K562 (cell line): ENCODE measurements at regions not wholly inside any gene's neighbourhood (a gene's known extent, or its start where the extent isn't known, plus 50 kb on each side); places are given as distances from the start of the nearest gene placed in this dataset.

Experiments used
- ATAC-seq: fragments of 200-7000 bp; cut with Tn5 transposase; 3 replicates; pipeline ENCODE4 v1.9.1; 2020; ENCODE audit warnings: moderate library complexity
- BruUV-seq: library from RNA; stranded (reverse); fragments of 400-500 nt; replicated peaks from 2 replicates; lab custom pipeline; 2021; lab: Mats Ljungman, UMichigan
- CTCF ChIA-PET: fragments of 300-600 bp; formaldehyde crosslinking; extraction: SDS; loops from one replicate; lab custom pipeline; 2021; ENCODE audit warnings: low intra/inter-chr PET ratio; lab: Yijun Ruan, JAX
- POLR2A ChIA-PET: fragments of 300-600, 350-650 bp; sonication (Branson Sonifier 250); formaldehyde crosslinking; extraction: SDS; loops from one replicate; lab custom pipeline; 2021; ENCODE audit warnings: antibody characterized with exemption, inconsistent platforms; lab: Yijun Ruan, JAX
- DNase-seq, 4 experiments: peaks; one replicate each; pipeline versions ENCODE4 v3.0.0 to v3.0.0-alpha.2; 2011 to 2018; ENCODE audit warnings: low spot score in 3 of 4, mixed read lengths in 3 of 4; ENCODE audit errors: extremely low read depth in 1 of 4
- FAIRE-seq: peaks from 2 replicates; lab custom pipeline; 2011; peaks lifted over from hg19 to GRCh38; lab: Jason Lieb, UNC
- H2AFZ ChIP-seq: 2 replicates; pipeline ENCODE4 v1.6.0; 2011; ENCODE audit warnings: low read depth, low read length, control low read depth, inconsistent platforms
- H3K27ac ChIP-seq: fragments of 200-600 bp; 3 replicates; pipeline ENCODE4 v1.8.0; 2011; ENCODE audit warnings: low read depth, mild to moderate bottlenecking, control low read depth, inconsistent platforms, low read length, moderate library complexity, mixed read lengths; ENCODE audit errors: extremely low read depth
- H3K27me3 ChIP-seq, 2 experiments: fragments of 300-600 bp in 1 of 2; 2 replicates in 1 of 2; 3 replicates in 1 of 2; pipeline versions ENCODE4 v1.6.0 to v1.8.0; 2011; ENCODE audit warnings: inconsistent platforms in 2 of 2, low read length in 2 of 2, mild to moderate bottlenecking in 1 of 2, mixed read lengths in 1 of 2, moderate library complexity in 1 of 2; ENCODE audit not compliant: control insufficient read depth in 2 of 2, insufficient read depth in 2 of 2
- H3K36me3 ChIP-seq: fragments of 300-600 bp; 3 replicates; pipeline ENCODE4 v1.8.0; 2011; ENCODE audit warnings: mild to moderate bottlenecking, low read length, inconsistent platforms; ENCODE audit not compliant: control insufficient read depth, insufficient read depth
- H3K4me1 ChIP-seq, 2 experiments: fragments of 200-600 bp in 1 of 2; replicated peaks in 1 of 2; 2 replicates in 1 of 2; 3 replicates in 1 of 2; pipeline versions ENCODE4 v1.5.1 to v1.8.0; 2011; ENCODE audit warnings: inconsistent platforms in 2 of 2, low read length in 2 of 2, mild to moderate bottlenecking in 1 of 2, mixed read lengths in 1 of 2, moderate library complexity in 1 of 2; ENCODE audit not compliant: control insufficient read depth in 2 of 2, insufficient read depth in 2 of 2
- H3K4me2 ChIP-seq: 2 replicates; pipeline ENCODE4 v1.6.1; 2011; ENCODE audit warnings: low read length, control low read depth, inconsistent platforms, mixed read lengths; ENCODE audit not compliant: insufficient read depth
- H3K4me3 ChIP-seq: fragments of 200-600 bp; sonication (generic), shearing (Covaris generic); 2 replicates; pipeline ENCODE4 v1.5.1; 2016; ENCODE audit warnings: control low read depth, inconsistent platforms
- H3K79me2 ChIP-seq: fragments of 200-600 bp; 3 replicates; pipeline ENCODE4 v1.8.0; 2011; ENCODE audit warnings: low read length, inconsistent platforms; ENCODE audit not compliant: control insufficient read depth, insufficient read depth
- H3K9ac ChIP-seq, 2 experiments: 2 replicates each; pipeline versions ENCODE4 v1.6.0 to v1.6.1; 2011; ENCODE audit warnings: low read depth in 2 of 2, low read length in 2 of 2, control low read depth in 1 of 2, inconsistent platforms in 1 of 2, mild to moderate bottlenecking in 1 of 2, mixed read lengths in 1 of 2; ENCODE audit not compliant: insufficient read depth in 1 of 2
- H3K9me1 ChIP-seq: one replicate; pipeline ENCODE4 v1.6.0; 2011; ENCODE audit warnings: inconsistent platforms, mild to moderate bottlenecking, low read length, moderate library complexity; ENCODE audit not compliant: control insufficient read depth, insufficient read depth
- H3K9me3 ChIP-seq: replicated peaks from 2 replicates; pipeline ENCODE4 v1.5.1; 2011; ENCODE audit warnings: low read depth, low read length, inconsistent platforms; ENCODE audit not compliant: control insufficient read depth, insufficient read depth
- H4K20me1 ChIP-seq: replicated peaks from 2 replicates; pipeline ENCODE4 v1.6.1; 2011; ENCODE audit warnings: low read length, inconsistent platforms, mixed read lengths; ENCODE audit not compliant: control insufficient read depth, insufficient read depth
- CREM ChIP-seq: IDR thresholded peaks from 2 replicates; pipeline ENCODE4 v1.6.1; 2014; ENCODE audit warnings: antibody characterized with exemption, low read depth
- FOXP1 ChIP-seq: sonication (generic); formaldehyde crosslinking; IDR thresholded peaks from 2 replicates; pipeline ENCODE4 v1.8.0; 2022; ENCODE audit warnings: mild to moderate bottlenecking, missing genetic modification reagents
- FUS ChIP-seq: fragments of 200-400 bp; formaldehyde crosslinking; optimal IDR thresholded peaks from 2 replicates; pipeline ENCODE3; 2017; ENCODE audit warnings: low read depth, low read length
- KDM2B ChIP-seq: fragments of 250-450 bp; sonication (Bioruptor Pico); IDR thresholded peaks from 2 replicates; pipeline ENCODE4 v1.8.0; 2021; ENCODE audit warnings: mild to moderate bottlenecking, moderate library complexity
- NONO ChIP-seq, 2 experiments: fragments of 200-400 bp in 1 of 2; fragments of 450-650 bp in 1 of 2; formaldehyde crosslinking in 1 of 2; IDR thresholded peaks; 2 replicates each; pipeline ENCODE4 v1.6.1; 2017; ENCODE audit warnings: low read depth in 2 of 2, mild to moderate bottlenecking in 2 of 2, moderate library complexity in 2 of 2, low read length in 1 of 2
- TCF3 ChIP-seq: sonication (generic); formaldehyde crosslinking; IDR thresholded peaks from 2 replicates; pipeline ENCODE4 v1.4.0; 2020; ENCODE audit warnings: mild to moderate bottlenecking, missing genetic modification reagents
- TRIM24 ChIP-seq, 2 experiments: fragments of 450-650 bp; IDR thresholded peaks; 2 replicates each; pipeline ENCODE4 v1.6.1; 2016
- ZBTB7A ChIP-seq: IDR thresholded peaks from 2 replicates; pipeline ENCODE4 v1.6.1; 2011; ENCODE audit warnings: low read depth, mild to moderate bottlenecking, low read length, moderate library complexity, borderline replicate concordance; ENCODE audit not compliant: control insufficient read depth
- ZKSCAN8 ChIP-seq: fragments of 200-800 bp; sonication (Bioruptor generic); IDR thresholded peaks from 2 replicates; pipeline ENCODE4 v1.6.1; 2016; ENCODE audit warnings: missing genetic modification characterization, missing compliant biosample characterization
- ZNF696 ChIP-seq: fragments of 250-450 bp; sonication (Bioruptor Pico); conservative IDR thresholded peaks from 2 replicates; pipeline ENCODE4 v1.4.0; 2020; ENCODE audit warnings: mild to moderate bottlenecking, moderate library complexity
- WGBS: fragments of 100-300 bp; shearing (Covaris generic); methylation state at CpG from one replicate; pipeline ENCODE4 v1.1.6; 2016; ENCODE audit warnings: low coverage, mixed read lengths; ENCODE audit not compliant: insufficient coverage; ENCODE audit errors: missing lambda C conversion rate; 5-methylcytosine and 5-hydroxymethylcytosine counted together
- in situ Hi-C: fragments of 300-500 bp; cut with MboI; formaldehyde crosslinking; loops from 4 replicates; pipeline ENCODE4 v1.15.0; 2018; ENCODE audit warnings: inconsistent platforms, mixed read lengths
- intact Hi-C: fragments of 100-400 bp; cut with micrococcal nuclease; formaldehyde crosslinking; loops from 2 replicates; pipeline ENCODE4 v1.14.2; 2022

DNA sequence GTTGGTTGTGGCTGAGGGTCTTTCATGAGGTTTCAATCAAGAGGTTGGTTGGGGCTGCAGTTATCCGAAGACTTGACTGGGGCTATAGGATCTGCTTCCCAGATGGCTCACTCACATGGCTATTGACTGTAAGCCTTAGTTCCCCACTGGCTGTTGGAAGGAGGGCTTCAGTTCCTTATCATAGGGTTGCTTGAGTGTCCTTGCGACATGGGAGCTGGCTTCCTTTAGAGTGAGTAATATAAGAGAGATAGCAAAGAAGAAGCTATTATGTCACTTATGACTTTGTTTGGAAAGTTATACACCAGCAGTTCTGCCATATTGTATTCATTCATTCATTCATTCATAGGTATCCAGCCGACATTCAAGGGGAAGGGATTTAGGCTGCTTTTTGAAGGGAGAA lies 121.4 kb upstream of the WSCD1 start:
- Histone ChIP-seq H3K9me1 (no peaks in the 10 kb centered on the region), H3K36me3 (no peaks in the 10 kb centered on the region), H3K4me3 (no peak overlapping the region), H3K79me2 (no peaks in the 10 kb centered on the region), H2AFZ (no peak overlapping the region), H3K9me3 (no peaks in the 10 kb centered on the region), H3K4me2 (no peak overlapping the region), H3K27me3 (no peaks in the 10 kb centered on the region; a peak in 1 of 5 replicates), H3K9ac (no peak overlapping the region), H3K4me1 (no peaks in the 10 kb centered on the region), H4K20me1 (no peaks in the 10 kb centered on the region; the same call in 1 of the 2 replicates), H3K27ac (no peak overlapping the region)
- FAIRE-seq (no peak), ATAC-seq (no peak), DNase-seq (no peak)
- intact Hi-C loops, result no loop called here
- WGBS, result 0% methylated on average over 3 of the region's 3 CpGs
- CTCF ChIA-PET, result no interaction called here
- TF ChIP-seq NONO (IDR thresholded peaks at IDR 0.05; ENCODE audit: low read depth in 2 of 2, low read length in 1 of 2), result no peak
- no peak for TF ChIP-seq ZNF696 (CRISPR knock-in tag)
- no peak for TF ChIP-seq FOXP1 (CRISPR knock-in tag)
- no peak for TF ChIP-seq FUS
- TF ChIP-seq TCF3 (CRISPR knock-in tag), result no peak
- TF ChIP-seq ZKSCAN8, result no peak
- TF ChIP-seq TRIM24 (IDR thresholded peaks at IDR 0.05), result no peak
- TF ChIP-seq CREM, result no peak
- no peak for TF ChIP-seq KDM2B
- in situ Hi-C loops, result no loop called here
- BruUV-seq, result no TSS peak
- POLR2A ChIA-PET, result no interaction called here

DNA sequence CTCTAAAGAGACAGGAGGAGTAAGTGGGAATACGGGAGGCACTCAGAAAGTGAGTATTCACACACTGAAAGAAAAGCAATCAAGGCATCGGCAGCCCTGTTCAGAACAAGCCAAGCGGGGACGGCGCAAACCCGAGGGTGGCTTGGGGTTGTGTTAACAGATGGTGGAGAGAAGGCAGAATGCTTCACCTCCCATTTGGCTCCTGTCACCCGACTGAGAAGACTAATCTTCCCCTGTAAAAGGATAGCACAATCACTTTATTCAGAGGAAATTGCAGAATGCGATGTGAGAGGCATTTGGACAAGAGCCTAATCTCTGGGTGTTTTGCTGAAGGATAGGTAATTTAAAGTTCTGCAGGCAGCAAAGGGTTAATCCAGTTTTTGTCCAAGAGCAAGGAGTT lies 119.3 kb upstream of the WSCD1 start:
- Histone ChIP-seq H3K9me3 (no peaks in the 10 kb centered on the region), H3K9ac (no peak overlapping the region), H3K36me3 (no peaks in the 10 kb centered on the region), H3K9me1 (no peaks in the 10 kb centered on the region), H3K79me2 (no peaks in the 10 kb centered on the region), H3K27me3 (no peaks in the 10 kb centered on the region)
- no peak for ATAC-seq
- intact Hi-C loops, result no loop called here
- in situ Hi-C loops, result no loop called here
- TF ChIP-seq ZBTB7A, result no peak
- TF ChIP-seq, all 486 proteins: peak for 0
- WGBS, result 1% methylated on average over 8 of the region's 8 CpGs
- H3K4me3 ChIP-seq, result no peak overlapping the region
- no peaks in the 10 kb centered on the region for H3K4me1 ChIP-seq
- no peak overlapping the region for H2AFZ ChIP-seq
- BruUV-seq, result no TSS peak
- ChIA-PET POLR2A (no interaction called here), CTCF (no interaction called here)
- H3K27ac ChIP-seq, result no peak overlapping the region
- DNase-seq, result no peak
- H4K20me1 ChIP-seq, result no peaks in the 10 kb centered on the region; the same call in 1 of the 2 replicates
- FAIRE-seq, result no peak
- H3K4me2 ChIP-seq, result no peak overlapping the region
